ENCODE measurements at regions not wholly inside any gene's neighbourhood (a gene's known extent, or its start where the extent isn't known, plus 50 kb on each side); places are given as distances from the start of the nearest gene placed in this dataset.

DNA sequence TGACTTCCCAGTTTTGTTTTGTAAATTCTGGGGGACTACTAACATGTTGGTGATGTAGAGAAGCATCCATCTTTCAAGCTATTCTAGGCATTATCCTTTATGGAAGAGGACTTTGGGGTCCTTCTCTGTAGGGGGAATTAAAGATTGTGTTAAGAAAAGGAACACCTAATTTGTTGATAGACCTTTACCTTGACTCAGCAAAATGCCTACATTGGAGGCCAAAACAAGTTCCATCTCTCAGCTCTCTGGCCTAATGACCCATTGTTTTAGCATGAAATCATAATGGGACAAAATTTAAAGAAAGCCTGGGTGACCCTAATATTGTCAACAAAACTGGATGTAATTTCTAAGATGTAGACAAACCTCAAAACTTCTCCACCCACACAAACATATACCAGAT is 465.3 kb upstream of the SOX9 start:
- no peak for TF ChIP-seq FOS (IDR thresholded peaks at IDR 0.05; ENCODE audit: low read depth, low read length)
- TF ChIP-seq POLR2A (IDR thresholded peaks at IDR 0.05; ENCODE audit: low read depth, low read length), result no peak
- no peak for TF ChIP-seq RFX5 (IDR thresholded peaks at IDR 0.05; ENCODE audit: low read depth, low read length)
- TF ChIP-seq CEBPB (IDR thresholded peaks at IDR 0.05; ENCODE audit: low read depth, low read length), result no peak
- TF ChIP-seq ELK1 (IDR thresholded peaks at IDR 0.05; ENCODE audit: borderline replicate concordance, low read depth, low read length), result no peak
- no peak overlapping the region for H2AK5ac ChIP-seq (ENCODE audit: low read depth, low read length)
- no TSS peak for BruUV-seq (replicated peaks)
- H4K91ac ChIP-seq (ENCODE audit: insufficient read depth, low read depth, low read length), result no peak overlapping the region
- no peak overlapping the region for H3K4me2 ChIP-seq (ENCODE audit: low read depth, low read length)
- dilution Hi-C loops (cut with HindIII; ENCODE audit: low sequenced_read_pairs, unreplicated experiment) (no loop called here), intact Hi-C loops (cut with micrococcal nuclease) (no loop called here), in situ Hi-C loops (cut with MboI; ENCODE audit: low sequenced_read_pairs) (no loop called here)
- no peak overlapping the region for H3K23ac ChIP-seq (ENCODE audit: low read depth, low read length)
- no peaks in the 10 kb centered on the region for H3K27me3 ChIP-seq (ENCODE audit: control insufficient read depth, insufficient read depth, low read length)
- no peak overlapping the region for H2BK15ac ChIP-seq (ENCODE audit: low read depth, low read length)
- H3K56ac ChIP-seq (ENCODE audit: extremely low read depth, insufficient read depth, low read length), result no peak overlapping the region
- no peaks in the 10 kb centered on the region for H3K79me1 ChIP-seq (ENCODE audit: low read depth in 1 of 2, low read length in 2 of 2)
- no peak overlapping the region for H2BK5ac ChIP-seq (ENCODE audit: low read depth, low read length, poor library complexity, severe bottlenecking)
- peaks cover 2% of the 10 kb centered on the region; the same call in 1 of the 2 replicates for H3K9me1 ChIP-seq (ENCODE audit: insufficient read depth, low read length)
- no peak overlapping the region for H2BK20ac ChIP-seq (ENCODE audit: low read depth, low read length)
- no peaks in the 10 kb centered on the region for H3K36me3 ChIP-seq (ENCODE audit: control insufficient read depth, insufficient read depth, low read length)
- peaks cover 2% of the 10 kb centered on the region; the same call in 1 of the 2 replicates for H3K4me1 ChIP-seq (ENCODE audit: control insufficient read depth, insufficient read depth, low read length)
- H3K27ac ChIP-seq (ENCODE audit: insufficient read depth, low read length), result no peak overlapping the region
- ChIA-PET POLR2A (ENCODE audit: unreplicated experiment) (no interaction called here), CTCF (no interaction called here)
- H4K8ac ChIP-seq (ENCODE audit: low read depth in 2 of 2, low read length in 2 of 2), result no peak overlapping the region
- H3K14ac ChIP-seq (replicated peaks; ENCODE audit: low read depth, low read length), result no peak overlapping the region
- H3K4ac ChIP-seq (ENCODE audit: low read depth, low read length), result no peak overlapping the region
- no peak overlapping the region for H2AFZ ChIP-seq (replicated peaks; ENCODE audit: low read length, poor library complexity)
- no peak overlapping the region for H3K18ac ChIP-seq (ENCODE audit: low read depth, low read length)
- ATAC-seq (ENCODE audit: low read depth) (no peak), DNase-seq (no peak)
- H3K4me3 ChIP-seq (ENCODE audit: insufficient read depth, low read depth, low read length), result no peak overlapping the region
- H2AK9ac ChIP-seq (replicated peaks; ENCODE audit: low read depth, low read length, poor library complexity), result no peak overlapping the region
- H3K9me3 ChIP-seq (ENCODE audit: control insufficient read depth, insufficient read depth, low read length), result peaks cover 3% of the 10 kb centered on the region; the same call in 1 of the 2 replicates
- no peaks in the 10 kb centered on the region for H4K20me1 ChIP-seq (ENCODE audit: insufficient read depth, low read length)
- H4K5ac ChIP-seq (ENCODE audit: low read depth, low read length), result no peak overlapping the region
- H2BK120ac ChIP-seq (ENCODE audit: low read depth, low read length), result no peak overlapping the region
- no peak overlapping the region for H3K9ac ChIP-seq (ENCODE audit: low read depth, low read length)

All from IMR-90 (cell line).